K562 (cell line): ENCODE measurements at regions not wholly inside any gene's neighbourhood (a gene's known extent, or its start where the extent isn't known, plus 50 kb on each side); places are given as distances from the start of the nearest gene placed in this dataset.

Experiments used
- ATAC-seq: fragments of 200-7000 bp; cut with Tn5 transposase; 3 replicates; pipeline ENCODE4 v1.9.1; 2020; ENCODE audit warnings: moderate library complexity
- BruUV-seq: library from RNA; stranded (reverse); fragments of 400-500 nt; replicated peaks from 2 replicates; lab custom pipeline; 2021; lab: Mats Ljungman, UMichigan
- CTCF ChIA-PET: fragments of 300-600 bp; formaldehyde crosslinking; extraction: SDS; loops from one replicate; lab custom pipeline; 2021; ENCODE audit warnings: low intra/inter-chr PET ratio; lab: Yijun Ruan, JAX
- POLR2A ChIA-PET: fragments of 300-600, 350-650 bp; sonication (Branson Sonifier 250); formaldehyde crosslinking; extraction: SDS; loops from one replicate; lab custom pipeline; 2021; ENCODE audit warnings: antibody characterized with exemption, inconsistent platforms; lab: Yijun Ruan, JAX
- DNase-seq, 4 experiments: peaks; one replicate each; pipeline versions ENCODE4 v3.0.0 to v3.0.0-alpha.2; 2011 to 2018; ENCODE audit warnings: low spot score in 3 of 4, mixed read lengths in 3 of 4; ENCODE audit errors: extremely low read depth in 1 of 4
- FAIRE-seq: peaks from 2 replicates; lab custom pipeline; 2011; peaks lifted over from hg19 to GRCh38; lab: Jason Lieb, UNC
- H2AFZ ChIP-seq: 2 replicates; pipeline ENCODE4 v1.6.0; 2011; ENCODE audit warnings: low read depth, low read length, control low read depth, inconsistent platforms
- H3K27ac ChIP-seq: fragments of 200-600 bp; 3 replicates; pipeline ENCODE4 v1.8.0; 2011; ENCODE audit warnings: low read depth, mild to moderate bottlenecking, control low read depth, inconsistent platforms, low read length, moderate library complexity, mixed read lengths; ENCODE audit errors: extremely low read depth
- H3K27me3 ChIP-seq, 2 experiments: fragments of 300-600 bp in 1 of 2; 2 replicates in 1 of 2; 3 replicates in 1 of 2; pipeline versions ENCODE4 v1.6.0 to v1.8.0; 2011; ENCODE audit warnings: inconsistent platforms in 2 of 2, low read length in 2 of 2, mild to moderate bottlenecking in 1 of 2, mixed read lengths in 1 of 2, moderate library complexity in 1 of 2; ENCODE audit not compliant: control insufficient read depth in 2 of 2, insufficient read depth in 2 of 2
- H3K36me3 ChIP-seq: fragments of 300-600 bp; 3 replicates; pipeline ENCODE4 v1.8.0; 2011; ENCODE audit warnings: mild to moderate bottlenecking, low read length, inconsistent platforms; ENCODE audit not compliant: control insufficient read depth, insufficient read depth
- H3K4me1 ChIP-seq, 2 experiments: fragments of 200-600 bp in 1 of 2; replicated peaks in 1 of 2; 2 replicates in 1 of 2; 3 replicates in 1 of 2; pipeline versions ENCODE4 v1.5.1 to v1.8.0; 2011; ENCODE audit warnings: inconsistent platforms in 2 of 2, low read length in 2 of 2, mild to moderate bottlenecking in 1 of 2, mixed read lengths in 1 of 2, moderate library complexity in 1 of 2; ENCODE audit not compliant: control insufficient read depth in 2 of 2, insufficient read depth in 2 of 2
- H3K4me2 ChIP-seq: 2 replicates; pipeline ENCODE4 v1.6.1; 2011; ENCODE audit warnings: low read length, control low read depth, inconsistent platforms, mixed read lengths; ENCODE audit not compliant: insufficient read depth
- H3K4me3 ChIP-seq: fragments of 200-600 bp; sonication (generic), shearing (Covaris generic); 2 replicates; pipeline ENCODE4 v1.5.1; 2016; ENCODE audit warnings: control low read depth, inconsistent platforms
- H3K79me2 ChIP-seq: fragments of 200-600 bp; 3 replicates; pipeline ENCODE4 v1.8.0; 2011; ENCODE audit warnings: low read length, inconsistent platforms; ENCODE audit not compliant: control insufficient read depth, insufficient read depth
- H3K9ac ChIP-seq, 2 experiments: 2 replicates each; pipeline versions ENCODE4 v1.6.0 to v1.6.1; 2011; ENCODE audit warnings: low read depth in 2 of 2, low read length in 2 of 2, control low read depth in 1 of 2, inconsistent platforms in 1 of 2, mild to moderate bottlenecking in 1 of 2, mixed read lengths in 1 of 2; ENCODE audit not compliant: insufficient read depth in 1 of 2
- H3K9me1 ChIP-seq: one replicate; pipeline ENCODE4 v1.6.0; 2011; ENCODE audit warnings: inconsistent platforms, mild to moderate bottlenecking, low read length, moderate library complexity; ENCODE audit not compliant: control insufficient read depth, insufficient read depth
- H3K9me3 ChIP-seq: replicated peaks from 2 replicates; pipeline ENCODE4 v1.5.1; 2011; ENCODE audit warnings: low read depth, low read length, inconsistent platforms; ENCODE audit not compliant: control insufficient read depth, insufficient read depth
- H4K20me1 ChIP-seq: replicated peaks from 2 replicates; pipeline ENCODE4 v1.6.1; 2011; ENCODE audit warnings: low read length, inconsistent platforms, mixed read lengths; ENCODE audit not compliant: control insufficient read depth, insufficient read depth
- CHD2 ChIP-seq: IDR thresholded peaks from 2 replicates; pipeline ENCODE4 v1.6.1; 2011; ENCODE audit warnings: low read depth, low read length
- DACH1 ChIP-seq: fragments of 450-650 bp; IDR thresholded peaks from 2 replicates; pipeline ENCODE4 v1.6.1; 2018; ENCODE audit not compliant: partially characterized antibody
- FOS ChIP-seq: IDR thresholded peaks from 3 replicates; pipeline ENCODE4 v1.6.1; 2011; ENCODE audit not compliant: insufficient read length; ENCODE audit errors: extremely low read depth
- HDAC2 ChIP-seq: fragments of 450-650 bp; IDR thresholded peaks from 2 replicates; pipeline ENCODE4 v1.6.1; 2016; ENCODE audit warnings: mild to moderate bottlenecking
- KLF6 ChIP-seq: fragments of 250-450 bp; sonication (Bioruptor Pico); IDR thresholded peaks from 2 replicates; pipeline ENCODE4 v1.4.0; 2020; ENCODE audit warnings: mild to moderate bottlenecking, moderate library complexity, borderline replicate concordance
- RBM22 ChIP-seq: fragments of 200-400 bp; formaldehyde crosslinking; IDR thresholded peaks from 2 replicates; pipeline ENCODE4 v1.6.1; 2018; ENCODE audit warnings: low read length, low read depth; ENCODE audit not compliant: poor library complexity, severe bottlenecking
- TAF15 ChIP-seq: fragments of 200-400 bp; formaldehyde crosslinking; IDR thresholded peaks from 2 replicates; pipeline ENCODE4 v1.6.1; 2017; ENCODE audit warnings: mild to moderate bottlenecking, low read depth, low read length, moderate library complexity
- ZNF347 ChIP-seq: fragments of 450-650 bp; formaldehyde crosslinking; IDR thresholded peaks from 2 replicates; pipeline ENCODE4 v1.4.0; 2020; ENCODE audit warnings: low read depth, mild to moderate bottlenecking, moderate library complexity
- ZNF589 ChIP-seq: fragments of 200-800 bp; sonication (Bioruptor generic); IDR thresholded peaks from 2 replicates; pipeline ENCODE4 v1.6.1; 2016; ENCODE audit warnings: low read depth, missing genetic modification characterization, missing compliant biosample characterization
- ZNF696 ChIP-seq: fragments of 250-450 bp; sonication (Bioruptor Pico); conservative IDR thresholded peaks from 2 replicates; pipeline ENCODE4 v1.4.0; 2020; ENCODE audit warnings: mild to moderate bottlenecking, moderate library complexity
- ZNF76 ChIP-seq: fragments of 250-450 bp; sonication (Bioruptor Pico); IDR thresholded peaks from 2 replicates; pipeline ENCODE4 v1.4.0; 2020; ENCODE audit warnings: mild to moderate bottlenecking, moderate library complexity, borderline replicate concordance
- WGBS: fragments of 100-300 bp; shearing (Covaris generic); methylation state at CpG from one replicate; pipeline ENCODE4 v1.1.6; 2016; ENCODE audit warnings: low coverage, mixed read lengths; ENCODE audit not compliant: insufficient coverage; ENCODE audit errors: missing lambda C conversion rate; 5-methylcytosine and 5-hydroxymethylcytosine counted together
- in situ Hi-C: fragments of 300-500 bp; cut with MboI; formaldehyde crosslinking; loops from 4 replicates; pipeline ENCODE4 v1.15.0; 2018; ENCODE audit warnings: inconsistent platforms, mixed read lengths
- intact Hi-C: fragments of 100-400 bp; cut with micrococcal nuclease; formaldehyde crosslinking; loops from 2 replicates; pipeline ENCODE4 v1.14.2; 2022
- TF ChIP-seq, protein P1 (sequence below): sonication (generic); formaldehyde crosslinking; IDR thresholded peaks from 2 replicates; pipeline ENCODE4 v1.5.0; 2020; ENCODE audit warnings: missing genetic modification reagents
- TF ChIP-seq, protein P2 (sequence below): fragments of 200-800 bp; sonication (Bioruptor generic); IDR thresholded peaks from 2 replicates; pipeline ENCODE4 v1.6.1; 2016; ENCODE audit warnings: missing genetic modification characterization, missing compliant biosample characterization

DNA sequence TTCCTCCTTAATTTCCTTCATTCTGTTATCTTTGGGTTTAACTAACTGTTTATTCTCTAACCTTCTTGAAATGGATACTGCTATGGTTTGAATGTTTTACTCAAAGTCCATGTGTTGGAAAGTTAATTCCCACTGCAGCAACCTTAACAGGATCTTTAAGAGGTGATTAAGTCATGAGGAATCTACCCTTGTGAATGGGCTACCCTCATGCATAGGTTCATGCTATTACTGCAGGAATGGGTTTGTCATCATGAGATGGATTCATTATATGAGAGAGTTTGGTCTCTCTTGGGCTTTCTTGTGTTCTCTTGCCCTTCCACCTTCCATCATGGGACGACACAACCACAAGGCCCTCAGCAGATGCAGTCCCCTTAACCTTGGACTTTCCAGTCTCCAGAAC, 516.9 kb downstream of the ADGRL2 start:
- in situ Hi-C loops = no loop called here
- H3K27ac ChIP-seq = no peak overlapping the region
- no peaks in the 10 kb centered on the region for H3K9me1 ChIP-seq
- H3K79me2 ChIP-seq = no peaks in the 10 kb centered on the region
- H3K9me3 ChIP-seq = no peaks in the 10 kb centered on the region
- TF ChIP-seq FOS (no peak), ZNF589 (no peak), HDAC2 (no peak), ZNF696 (CRISPR knock-in tag) (no peak), TAF15 (no peak)
- TF ChIP-seq, protein P1, sequence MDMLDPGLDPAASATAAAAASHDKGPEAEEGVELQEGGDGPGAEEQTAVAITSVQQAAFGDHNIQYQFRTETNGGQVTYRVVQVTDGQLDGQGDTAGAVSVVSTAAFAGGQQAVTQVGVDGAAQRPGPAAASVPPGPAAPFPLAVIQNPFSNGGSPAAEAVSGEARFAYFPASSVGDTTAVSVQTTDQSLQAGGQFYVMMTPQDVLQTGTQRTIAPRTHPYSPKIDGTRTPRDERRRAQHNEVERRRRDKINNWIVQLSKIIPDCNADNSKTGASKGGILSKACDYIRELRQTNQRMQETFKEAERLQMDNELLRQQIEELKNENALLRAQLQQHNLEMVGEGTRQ = no peak
- no peak for DNase-seq
- H3K27me3 ChIP-seq = no peaks in the 10 kb centered on the region
- ChIA-PET CTCF (no interaction called here), POLR2A (no interaction called here)
- no peak overlapping the region for H3K4me3 ChIP-seq
- H4K20me1 ChIP-seq = no peaks in the 10 kb centered on the region
- no peak overlapping the region for H2AFZ ChIP-seq
- intact Hi-C loops = no loop called here
- no TSS peak for BruUV-seq
- no peaks in the 10 kb centered on the region for H3K36me3 ChIP-seq
- no peak for FAIRE-seq
- no peaks in the 10 kb centered on the region for H3K4me1 ChIP-seq
- 7% methylated on average over 1 of the region's 1 CpG for WGBS
- no peak for ATAC-seq
- H3K9ac ChIP-seq = no peak overlapping the region
- no peak overlapping the region for H3K4me2 ChIP-seq

DNA sequence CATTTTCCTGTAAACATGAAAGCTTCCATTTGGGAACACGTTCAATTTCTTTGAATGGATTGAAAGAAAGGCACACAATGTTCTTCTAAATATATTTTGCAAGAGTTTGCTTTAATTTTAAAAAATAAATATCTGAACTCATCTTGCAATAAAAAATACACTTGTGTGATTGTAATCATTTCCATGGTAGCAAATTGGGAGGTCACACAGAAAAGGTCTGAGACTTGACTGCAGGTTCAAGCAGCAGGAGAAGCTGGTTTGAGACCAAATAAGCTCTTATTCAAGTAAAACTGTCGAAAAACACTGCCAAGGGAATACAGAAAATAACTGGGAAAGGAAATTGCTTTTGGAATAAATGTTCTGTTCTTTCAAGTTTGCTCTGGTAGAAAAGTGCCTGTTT, 498.9 kb downstream of the ADGRL2 start:
- ATAC-seq (no peak), DNase-seq (no peak), FAIRE-seq (no peak)
- no peak overlapping the region for H3K27ac ChIP-seq
- BruUV-seq = no TSS peak
- H3K4me1 ChIP-seq = no peaks in the 10 kb centered on the region
- H3K4me3 ChIP-seq = no peak overlapping the region
- intact Hi-C loops (no loop called here), in situ Hi-C loops (no loop called here)
- ChIA-PET CTCF (no interaction called here), POLR2A (no interaction called here)
- no peak overlapping the region for H3K9ac ChIP-seq
- no peak overlapping the region for H2AFZ ChIP-seq
- no peaks in the 10 kb centered on the region for H3K79me2 ChIP-seq
- no peaks in the 10 kb centered on the region for H3K36me3 ChIP-seq
- no peaks in the 10 kb centered on the region for H3K27me3 ChIP-seq
- no peaks in the 10 kb centered on the region for H3K9me1 ChIP-seq
- no peaks in the 10 kb centered on the region; the same call in 1 of the 2 replicates for H3K9me3 ChIP-seq
- H4K20me1 ChIP-seq = no peaks in the 10 kb centered on the region
- 0% methylated on average over 2 of the region's 2 CpGs for WGBS
- no peak overlapping the region for H3K4me2 ChIP-seq
- TF ChIP-seq, protein P2, sequence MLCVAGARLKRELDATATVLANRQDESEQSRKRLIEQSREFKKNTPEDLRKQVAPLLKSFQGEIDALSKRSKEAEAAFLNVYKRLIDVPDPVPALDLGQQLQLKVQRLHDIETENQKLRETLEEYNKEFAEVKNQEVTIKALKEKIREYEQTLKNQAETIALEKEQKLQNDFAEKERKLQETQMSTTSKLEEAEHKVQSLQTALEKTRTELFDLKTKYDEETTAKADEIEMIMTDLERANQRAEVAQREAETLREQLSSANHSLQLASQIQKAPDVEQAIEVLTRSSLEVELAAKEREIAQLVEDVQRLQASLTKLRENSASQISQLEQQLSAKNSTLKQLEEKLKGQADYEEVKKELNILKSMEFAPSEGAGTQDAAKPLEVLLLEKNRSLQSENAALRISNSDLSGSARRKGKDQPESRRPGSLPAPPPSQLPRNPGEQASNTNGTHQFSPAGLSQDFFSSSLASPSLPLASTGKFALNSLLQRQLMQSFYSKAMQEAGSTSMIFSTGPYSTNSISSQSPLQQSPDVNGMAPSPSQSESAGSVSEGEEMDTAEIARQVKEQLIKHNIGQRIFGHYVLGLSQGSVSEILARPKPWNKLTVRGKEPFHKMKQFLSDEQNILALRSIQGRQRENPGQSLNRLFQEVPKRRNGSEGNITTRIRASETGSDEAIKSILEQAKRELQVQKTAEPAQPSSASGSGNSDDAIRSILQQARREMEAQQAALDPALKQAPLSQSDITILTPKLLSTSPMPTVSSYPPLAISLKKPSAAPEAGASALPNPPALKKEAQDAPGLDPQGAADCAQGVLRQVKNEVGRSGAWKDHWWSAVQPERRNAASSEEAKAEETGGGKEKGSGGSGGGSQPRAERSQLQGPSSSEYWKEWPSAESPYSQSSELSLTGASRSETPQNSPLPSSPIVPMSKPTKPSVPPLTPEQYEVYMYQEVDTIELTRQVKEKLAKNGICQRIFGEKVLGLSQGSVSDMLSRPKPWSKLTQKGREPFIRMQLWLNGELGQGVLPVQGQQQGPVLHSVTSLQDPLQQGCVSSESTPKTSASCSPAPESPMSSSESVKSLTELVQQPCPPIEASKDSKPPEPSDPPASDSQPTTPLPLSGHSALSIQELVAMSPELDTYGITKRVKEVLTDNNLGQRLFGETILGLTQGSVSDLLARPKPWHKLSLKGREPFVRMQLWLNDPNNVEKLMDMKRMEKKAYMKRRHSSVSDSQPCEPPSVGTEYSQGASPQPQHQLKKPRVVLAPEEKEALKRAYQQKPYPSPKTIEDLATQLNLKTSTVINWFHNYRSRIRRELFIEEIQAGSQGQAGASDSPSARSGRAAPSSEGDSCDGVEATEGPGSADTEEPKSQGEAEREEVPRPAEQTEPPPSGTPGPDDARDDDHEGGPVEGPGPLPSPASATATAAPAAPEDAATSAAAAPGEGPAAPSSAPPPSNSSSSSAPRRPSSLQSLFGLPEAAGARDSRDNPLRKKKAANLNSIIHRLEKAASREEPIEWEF (CRISPR knock-in tag) = no peak
- TF ChIP-seq ZNF347 (CRISPR knock-in tag) (no peak), KLF6 (CRISPR knock-in tag) (no peak), ZNF76 (CRISPR knock-in tag) (no peak), CHD2 (no peak), RBM22 (no peak), DACH1 (no peak)
